Stimulated activated CD4-positive, alpha-beta T cell treated with anti-CD3 and anti-CD28 coated beads, Interleukin-2, amount 100 ng/mL, for 48 hours (primary cell): ENCODE measurements at regions not wholly inside any gene's neighbourhood (a gene's known extent, or its start where the extent isn't known, plus 50 kb on each side); places are given as distances from the start of the nearest gene placed in this dataset.

Experiments
- DNase-seq, 2 donors: peaks; one replicate each; pipeline ENCODE4 v3.0.0-alpha.2; 2020

DNA sequence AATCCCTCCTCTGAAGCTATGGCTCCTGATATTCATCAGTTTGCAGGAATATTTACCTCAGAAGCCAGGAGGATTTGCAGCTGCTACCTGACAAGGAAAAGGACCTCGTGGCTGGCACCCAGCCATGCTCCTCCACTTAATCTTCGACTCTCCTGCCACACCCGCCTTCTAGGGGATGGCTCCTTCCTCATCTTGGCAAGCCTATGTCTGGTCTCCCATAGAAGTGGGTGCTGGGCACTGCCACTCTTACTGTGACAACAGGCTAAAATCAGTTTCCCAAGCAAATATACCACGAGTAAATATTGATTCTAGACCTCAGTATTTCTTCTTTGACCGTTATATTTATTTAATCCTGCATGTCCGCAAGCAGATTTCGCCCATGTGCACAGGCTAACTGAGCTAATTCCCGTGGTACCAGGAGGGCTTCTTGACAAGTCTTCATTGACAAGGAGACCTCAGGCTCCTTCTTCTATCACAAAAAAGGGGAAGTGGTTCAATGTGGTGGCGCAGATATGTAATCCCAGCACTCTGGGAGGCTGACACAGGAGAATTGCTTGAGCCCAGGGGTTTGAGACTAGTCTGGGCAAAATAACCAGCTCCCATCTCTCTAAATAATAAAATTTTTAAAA, 52.6 kb upstream of the DCTD start:
- DNase-seq, result no peak

DNA sequence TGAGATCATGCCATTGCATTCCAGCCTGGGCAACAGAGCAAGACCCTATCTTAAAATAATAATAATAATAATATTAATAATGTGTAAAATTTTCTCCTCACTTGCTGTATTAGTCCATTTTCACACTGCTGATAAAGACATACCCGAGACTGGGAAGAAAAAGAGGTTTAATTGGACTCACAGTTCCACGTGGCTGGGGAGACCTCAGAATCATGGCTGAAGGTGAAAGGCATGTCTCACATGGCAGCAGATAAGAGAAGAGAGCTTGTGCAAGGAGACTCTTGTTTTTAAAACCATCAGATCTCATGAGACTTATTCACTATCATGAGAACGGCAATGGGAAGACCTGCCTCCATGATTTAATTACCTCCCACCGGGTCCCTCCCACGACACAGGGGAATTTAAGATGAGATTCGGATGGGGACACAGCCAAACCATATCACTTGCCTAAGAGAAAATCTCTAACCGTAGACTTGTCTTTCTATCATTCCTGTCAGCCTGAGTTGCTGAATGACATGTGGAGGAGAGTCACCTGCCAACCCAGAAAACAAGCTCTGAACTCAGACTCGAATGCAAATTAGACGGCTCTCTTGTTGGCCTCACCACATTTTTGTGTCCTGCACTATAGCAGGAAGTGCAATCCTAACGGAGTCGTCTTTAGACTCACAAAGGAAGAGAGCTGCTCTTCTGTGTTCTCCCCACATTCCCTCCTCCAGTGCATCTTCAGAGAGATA, 51.9 kb upstream of the DCTD start:
- DNase-seq, result no peak

DNA sequence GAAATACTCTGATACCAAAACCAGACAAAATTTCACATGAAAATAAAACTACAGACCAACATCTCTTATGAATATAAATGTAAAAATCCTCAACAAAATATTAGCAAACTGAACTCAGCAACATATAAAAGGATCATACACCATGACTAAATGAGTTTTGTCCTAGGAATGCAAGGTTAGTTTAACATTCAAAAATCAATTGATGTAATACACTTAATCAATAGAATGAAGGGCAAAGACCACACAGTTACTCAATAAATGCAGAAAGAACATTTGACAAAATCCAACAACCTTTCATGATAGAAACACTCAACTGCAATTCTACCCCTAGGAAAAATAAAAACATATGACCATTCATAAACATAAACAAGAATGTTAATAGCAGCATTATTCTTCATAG, 50.2 kb upstream of the DCTD start:
- no peak for DNase-seq
